GM13977 (cell line): ENCODE measurements at regions not wholly inside any gene's neighbourhood (a gene's known extent, or its start where the extent isn't known, plus 50 kb on each side); places are given as distances from the start of the nearest gene placed in this dataset.

Experiments
- DNase-seq: peaks from one replicate; pipeline ENCODE4 v3.0.0; 2012; ENCODE audit warnings: low spot score
- CTCF ChIP-seq: IDR thresholded peaks from 2 replicates; pipeline ENCODE4 v1.5.1; 2012; ENCODE audit warnings: mild to moderate bottlenecking, control low read depth; ENCODE audit not compliant: insufficient read depth; ENCODE audit errors: extremely low read depth, missing control alignments
- in situ Hi-C: fragments of 300-500 bp; cut with MboI; formaldehyde crosslinking; loops from one replicate; pipeline ENCODE4 v1.12.0; 2022; ENCODE audit warnings: low sequenced_read_pairs, low pct_unique_long_range_greater_than_20kb, mixed read lengths, inconsistent platforms; ENCODE audit not compliant: unreplicated experiment

DNA sequence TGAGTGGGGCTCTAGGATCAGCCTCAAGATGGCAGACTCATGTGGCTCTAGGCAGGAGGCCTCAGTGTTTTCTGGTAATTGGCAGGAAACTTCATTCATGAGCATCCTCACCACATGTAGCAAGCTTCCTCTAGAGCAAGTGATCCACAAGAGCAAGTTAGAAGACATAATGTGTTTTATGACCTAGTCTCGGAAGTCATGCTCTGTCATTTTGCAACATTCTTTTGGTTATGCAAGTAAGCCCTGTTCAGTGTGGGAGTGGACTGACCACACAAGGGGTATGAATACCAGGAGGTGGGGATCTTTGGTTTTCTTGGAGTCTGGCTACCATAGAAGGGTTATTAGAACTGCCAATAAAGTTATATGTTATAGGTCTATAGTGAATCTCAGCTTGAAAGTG, 66.8 kb upstream of the STK39 start:
- in situ Hi-C loops = no loop called here
- no peak for TF ChIP-seq CTCF
- DNase-seq = no peak

DNA sequence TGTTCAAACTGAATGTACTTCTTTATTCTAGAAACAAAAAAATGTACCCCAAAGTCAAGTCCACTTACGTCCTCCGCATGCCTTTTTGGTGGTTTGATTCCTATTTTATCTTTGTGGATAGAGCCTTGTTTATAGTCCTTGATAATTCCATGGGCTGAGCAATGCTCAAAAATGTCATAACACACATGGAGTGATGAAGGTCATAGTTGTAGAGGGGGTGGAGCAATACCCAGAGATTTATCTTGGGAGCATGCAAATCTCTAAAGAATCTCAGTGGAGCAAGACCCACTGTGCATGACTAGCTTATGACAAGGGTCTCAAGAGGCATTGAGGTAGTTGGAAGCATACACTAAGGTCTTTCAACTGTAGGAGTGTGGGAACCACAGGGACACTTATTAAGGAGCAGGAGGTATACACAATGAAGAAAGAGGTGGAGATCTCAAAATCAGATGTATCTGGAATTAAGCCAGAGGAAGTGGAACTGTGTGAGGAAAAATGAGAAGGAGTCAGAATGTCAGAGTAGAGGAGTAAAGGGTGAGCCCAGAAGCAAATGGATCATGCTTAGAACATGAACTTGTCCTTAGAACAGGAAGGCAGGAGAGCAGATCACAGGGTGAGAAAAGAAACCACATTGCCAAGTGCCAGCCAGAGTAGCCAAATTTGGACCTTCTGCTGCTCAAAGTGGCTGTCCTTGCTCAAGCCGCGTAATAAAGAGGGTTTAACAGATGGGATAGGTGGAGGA, 68.1 kb upstream of the STK39 start:
- in situ Hi-C loops = no loop called here
- no peak for TF ChIP-seq CTCF

DNA sequence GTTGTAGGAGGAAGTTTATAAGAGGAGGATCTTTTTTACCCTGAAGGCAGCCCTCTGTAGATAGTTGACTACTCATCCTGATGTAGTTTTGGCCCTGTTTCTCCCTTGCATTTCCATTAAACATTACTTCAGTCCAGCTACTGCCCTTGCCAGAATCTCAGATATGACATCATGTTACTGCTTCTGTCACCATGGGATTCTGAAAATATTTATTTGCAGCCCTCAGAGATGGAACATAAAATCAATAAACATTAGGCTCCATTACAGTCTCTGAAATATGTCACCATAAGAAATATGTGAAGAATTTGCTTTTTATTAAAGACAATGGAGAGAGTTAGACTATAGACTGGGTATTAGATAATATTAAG, 68.7 kb upstream of the STK39 start:
- DNase-seq = no peak
- in situ Hi-C loops = no loop called here
- TF ChIP-seq CTCF = no peak

More for the DNA sequence above, 68.1 kb upstream of the STK39 start:
- no peak for DNase-seq

- DNase-seq = no peak
- in situ Hi-C loops = no loop called here
- TF ChIP-seq CTCF = no peak
Observed at GRCh38 chr2:168317282-168317681, 69.9 kb upstream of the STK39 start.

- no peak for DNase-seq
- in situ Hi-C loops = no loop called here
- no peak for TF ChIP-seq CTCF
Observed at GRCh38 chr2:168320267-168320666, 72.9 kb upstream of the STK39 start.

- TF ChIP-seq CTCF = no peak
- in situ Hi-C loops = no loop called here
- DNase-seq = no peak
Observed at GRCh38 chr2:168322325-168323007, 75.1 kb upstream of the STK39 start.
